ENCODE measurements at regions not wholly inside any gene's neighbourhood (a gene's known extent, or its start where the extent isn't known, plus 50 kb on each side); places are given as distances from the start of the nearest gene placed in this dataset.

DNA sequence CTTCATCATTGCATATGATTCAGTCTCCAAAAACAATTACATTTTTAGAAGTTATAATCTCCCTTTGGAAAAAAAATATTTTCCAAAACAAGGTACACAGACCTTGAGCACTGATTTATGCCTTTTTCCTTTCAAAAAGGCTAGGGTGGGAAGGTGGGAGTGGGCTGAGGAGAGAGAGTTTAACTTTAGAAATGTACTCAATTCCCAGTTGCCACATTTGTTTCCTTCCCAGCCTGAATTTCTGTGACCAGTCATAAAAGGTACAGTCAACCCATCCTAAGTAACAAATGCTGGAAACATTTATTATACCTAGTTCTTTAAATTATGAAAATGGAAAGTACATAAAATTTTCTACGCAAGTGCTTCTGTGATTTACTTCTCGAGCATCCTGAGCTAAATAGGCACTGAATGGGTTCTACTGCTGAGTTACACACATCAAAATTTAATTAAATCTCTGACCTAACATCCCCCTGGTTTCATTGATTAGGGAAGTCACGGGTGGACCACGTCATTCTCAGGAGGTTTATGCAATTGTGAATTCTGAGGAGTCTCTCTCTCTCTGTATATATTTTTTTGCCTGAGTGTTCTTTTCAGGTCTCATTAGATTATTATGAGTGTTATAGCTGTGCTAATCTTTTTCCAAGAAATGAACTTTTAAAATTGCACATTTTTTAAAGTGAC lies 371.8 kb downstream of the BTG1 start:
- DNase-seq (no peak), ATAC-seq (ENCODE audit: insufficient read depth, low FRiP score) (no peak)
- H3K4me1 ChIP-seq (ENCODE audit: control insufficient read depth in 5 of 5, insufficient read depth in 5 of 5, low read length in 5 of 5): peaks cover 0 to 28% (median 2%) of the 10 kb centered on the region in 5 donors
- H3K27me3 ChIP-seq (ENCODE audit: control insufficient read depth in 3 of 3, insufficient read depth in 3 of 3, low read length in 2 of 3): no peaks in the 10 kb centered on the region
- no peak overlapping the region for H3K27ac ChIP-seq (ENCODE audit: low read depth in 1 of 2, low read length in 1 of 2)
- TF ChIP-seq, protein P1, sequence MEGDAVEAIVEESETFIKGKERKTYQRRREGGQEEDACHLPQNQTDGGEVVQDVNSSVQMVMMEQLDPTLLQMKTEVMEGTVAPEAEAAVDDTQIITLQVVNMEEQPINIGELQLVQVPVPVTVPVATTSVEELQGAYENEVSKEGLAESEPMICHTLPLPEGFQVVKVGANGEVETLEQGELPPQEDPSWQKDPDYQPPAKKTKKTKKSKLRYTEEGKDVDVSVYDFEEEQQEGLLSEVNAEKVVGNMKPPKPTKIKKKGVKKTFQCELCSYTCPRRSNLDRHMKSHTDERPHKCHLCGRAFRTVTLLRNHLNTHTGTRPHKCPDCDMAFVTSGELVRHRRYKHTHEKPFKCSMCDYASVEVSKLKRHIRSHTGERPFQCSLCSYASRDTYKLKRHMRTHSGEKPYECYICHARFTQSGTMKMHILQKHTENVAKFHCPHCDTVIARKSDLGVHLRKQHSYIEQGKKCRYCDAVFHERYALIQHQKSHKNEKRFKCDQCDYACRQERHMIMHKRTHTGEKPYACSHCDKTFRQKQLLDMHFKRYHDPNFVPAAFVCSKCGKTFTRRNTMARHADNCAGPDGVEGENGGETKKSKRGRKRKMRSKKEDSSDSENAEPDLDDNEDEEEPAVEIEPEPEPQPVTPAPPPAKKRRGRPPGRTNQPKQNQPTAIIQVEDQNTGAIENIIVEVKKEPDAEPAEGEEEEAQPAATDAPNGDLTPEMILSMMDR (IDR thresholded peaks at IDR 0.05; ENCODE audit: control extremely low read depth, extremely low read depth): no peak
- no peak overlapping the region for H3K4me3 ChIP-seq
- no peaks in the 10 kb centered on the region for H3K36me3 ChIP-seq (ENCODE audit: control insufficient read depth in 4 of 4, insufficient read depth in 4 of 4, low read length in 4 of 4)
- peak overlapping the region in 1 of 2 donors; percentile 37 for H3K9ac ChIP-seq (ENCODE audit: insufficient read depth in 1 of 2, low read length in 2 of 2)
- peaks cover 0 to 2% (median 0%) of the 10 kb centered on the region in 4 donors for H3K9me3 ChIP-seq (ENCODE audit: control insufficient read depth in 4 of 4, insufficient read depth in 3 of 4, low read length in 3 of 4)
- 83 to 85% methylated on average over 4 of the region's 4 CpGs for WGBS, 2 donors

DNA sequence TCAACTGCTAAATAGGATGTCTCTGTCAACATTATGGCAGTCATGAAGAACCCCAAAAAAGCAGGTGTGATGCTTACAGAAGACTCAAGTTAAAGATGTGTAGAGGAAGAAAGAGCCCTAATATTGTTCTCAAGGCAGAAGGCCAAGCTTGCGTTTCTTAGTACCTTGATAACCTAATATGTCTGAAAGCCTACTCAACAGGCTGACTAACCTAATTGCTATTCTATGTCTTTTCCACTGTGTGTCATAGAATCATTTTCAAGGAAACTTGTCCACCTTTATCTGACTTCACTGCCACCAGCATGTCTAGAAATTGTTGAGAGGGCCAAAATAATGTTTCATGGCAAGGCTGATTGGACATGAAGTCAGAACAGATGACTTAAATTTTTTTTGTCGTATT lies 373.2 kb downstream of the BTG1 start:
- ATAC-seq (ENCODE audit: insufficient read depth, low FRiP score): no peak
- H3K4me3 ChIP-seq: no peak overlapping the region
- 94 to 97% methylated on average over 2 of the region's 2 CpGs for WGBS, 2 donors
- H3K4me1 ChIP-seq (ENCODE audit: control insufficient read depth in 5 of 5, insufficient read depth in 5 of 5, low read length in 5 of 5): peaks cover 0 to 18% (median 2%) of the 10 kb centered on the region in 5 donors
- H3K9ac ChIP-seq (ENCODE audit: insufficient read depth in 1 of 2, low read length in 2 of 2): no peak overlapping the region
- H3K27me3 ChIP-seq (ENCODE audit: control insufficient read depth in 3 of 3, insufficient read depth in 3 of 3, low read length in 2 of 3): no peaks in the 10 kb centered on the region
- no peak for DNase-seq
- H3K36me3 ChIP-seq (ENCODE audit: control insufficient read depth in 4 of 4, insufficient read depth in 4 of 4, low read length in 4 of 4): no peaks in the 10 kb centered on the region
- no peak overlapping the region for H3K27ac ChIP-seq (ENCODE audit: low read depth in 1 of 2, low read length in 1 of 2)
- TF ChIP-seq, protein P1 (IDR thresholded peaks at IDR 0.05; ENCODE audit: control extremely low read depth, extremely low read depth): no peak
- H3K9me3 ChIP-seq (ENCODE audit: control insufficient read depth in 4 of 4, insufficient read depth in 3 of 4, low read length in 3 of 4): peaks cover 0 to 2% (median 0%) of the 10 kb centered on the region in 4 donors

DNA sequence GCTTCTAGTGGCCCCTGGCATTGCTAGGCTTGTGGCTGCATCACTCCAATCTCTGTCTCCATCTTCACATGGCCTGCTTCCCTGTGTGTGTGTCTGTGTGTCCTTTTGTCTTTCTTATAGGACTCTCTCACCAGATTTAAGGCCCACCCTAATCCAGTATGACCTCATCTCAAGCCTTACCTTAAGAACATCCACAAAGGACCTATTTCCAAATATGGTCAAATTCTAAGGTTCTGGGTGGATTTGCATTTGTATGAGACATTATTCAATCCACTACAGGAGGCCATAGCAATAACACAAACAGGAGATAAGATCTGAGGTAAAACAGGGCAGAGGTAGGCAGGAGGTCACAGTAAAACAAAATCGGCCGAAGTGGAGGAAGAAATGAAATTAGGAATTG lies 375.9 kb downstream of the BTG1 start:
- no peak overlapping the region for H3K27ac ChIP-seq (ENCODE audit: low read depth in 1 of 2, low read length in 1 of 2)
- H3K9me3 ChIP-seq (ENCODE audit: control insufficient read depth in 4 of 4, insufficient read depth in 3 of 4, low read length in 3 of 4): peaks cover 0 to 2% (median 0%) of the 10 kb centered on the region in 4 donors
- H3K9ac ChIP-seq (ENCODE audit: insufficient read depth in 1 of 2, low read length in 2 of 2): no peak overlapping the region
- H3K36me3 ChIP-seq (ENCODE audit: control insufficient read depth in 4 of 4, insufficient read depth in 4 of 4, low read length in 4 of 4): no peaks in the 10 kb centered on the region
- H3K4me1 ChIP-seq (ENCODE audit: control insufficient read depth in 5 of 5, insufficient read depth in 5 of 5, low read length in 5 of 5): peaks cover 0 to 15% (median 2%) of the 10 kb centered on the region in 5 donors
- H3K27me3 ChIP-seq (ENCODE audit: control insufficient read depth in 3 of 3, insufficient read depth in 3 of 3, low read length in 2 of 3): no peaks in the 10 kb centered on the region
- WGBS, 2 donors: 93 to 97% methylated on average over 2 of the region's 2 CpGs
- TF ChIP-seq, protein P1 (IDR thresholded peaks at IDR 0.05; ENCODE audit: control extremely low read depth, extremely low read depth): no peak
- no peak for DNase-seq
- ATAC-seq (ENCODE audit: insufficient read depth, low FRiP score): no peak
- H3K4me3 ChIP-seq: no peak overlapping the region
